Mammary epithelial cell (primary cell): ENCODE measurements at regions not wholly inside any gene's neighbourhood (a gene's known extent, or its start where the extent isn't known, plus 50 kb on each side); places are given as distances from the start of the nearest gene placed in this dataset.

Source experiments
- CTCF ChIP-seq, 2 donors: IDR thresholded peaks in 1 of 2; conservative IDR thresholded peaks in 1 of 2; 2 replicates each; pipeline ENCODE4 v1.5.1; 2011 to 2012; ENCODE audit warnings: inconsistent platforms in 2 of 2, low read length in 2 of 2, mild to moderate bottlenecking in 2 of 2, control low read depth in 1 of 2, low read depth in 1 of 2; ENCODE audit not compliant: insufficient read depth in 1 of 2; ENCODE audit errors: extremely low read depth in 1 of 2
- EZH2 ChIP-seq: IDR thresholded peaks from 2 replicates; pipeline ENCODE4 v1.6.1; 2012; ENCODE audit warnings: low read length, inconsistent platforms, borderline replicate concordance

GRCh38 chr9:134545543-134546245 lies 95.9 kb upstream of the COL5A1 start:
- TF ChIP-seq CTCF (conservative IDR thresholded peaks at IDR 0.05 in 1 of 2, IDR thresholded peaks at IDR 0.05 in 1 of 2; ENCODE audit: extremely low read depth in 1 of 2, insufficient read depth in 1 of 2, low read depth in 1 of 2, low read length in 2 of 2) (no peak), EZH2 (no peak)
